ENCODE measurements at regions not wholly inside any gene's neighbourhood (a gene's known extent, or its start where the extent isn't known, plus 50 kb on each side); places are given as distances from the start of the nearest gene placed in this dataset.
"Not testable (repeated sequence)": the region's sequence is repeated elsewhere in the genome, so short reads cannot be mapped to it uniquely, and the experiment has no call there.

DNA sequence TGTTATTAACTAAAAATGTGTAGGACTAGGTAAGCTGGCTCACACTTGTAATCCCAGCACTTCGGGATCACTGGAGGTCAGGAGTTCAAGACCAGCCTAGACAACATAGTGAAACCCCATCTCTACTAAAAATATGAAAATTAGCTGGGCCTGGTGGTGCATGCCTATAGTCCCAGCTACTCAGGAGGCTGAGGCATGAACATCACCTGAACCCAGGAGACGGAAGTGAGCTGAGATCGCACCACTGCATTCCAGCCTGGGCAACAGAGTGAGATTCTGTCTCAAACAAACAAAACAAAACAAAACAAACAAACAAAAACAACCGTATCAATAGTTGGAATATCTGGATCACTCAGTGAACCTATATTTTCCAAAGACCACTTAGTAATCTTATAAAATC is 4759.1 kb upstream of the OR11H1 start:
- H3K27ac Mint-ChIP-seq, H3K27me3 Mint-ChIP-seq, H3K36me3 Mint-ChIP-seq, H3K4me1 Mint-ChIP-seq, H3K4me3 Mint-ChIP-seq: not testable (repeated sequence)
- peaks cover 31% of the 10 kb centered on the region for H3K9me3 Mint-ChIP-seq

DNA sequence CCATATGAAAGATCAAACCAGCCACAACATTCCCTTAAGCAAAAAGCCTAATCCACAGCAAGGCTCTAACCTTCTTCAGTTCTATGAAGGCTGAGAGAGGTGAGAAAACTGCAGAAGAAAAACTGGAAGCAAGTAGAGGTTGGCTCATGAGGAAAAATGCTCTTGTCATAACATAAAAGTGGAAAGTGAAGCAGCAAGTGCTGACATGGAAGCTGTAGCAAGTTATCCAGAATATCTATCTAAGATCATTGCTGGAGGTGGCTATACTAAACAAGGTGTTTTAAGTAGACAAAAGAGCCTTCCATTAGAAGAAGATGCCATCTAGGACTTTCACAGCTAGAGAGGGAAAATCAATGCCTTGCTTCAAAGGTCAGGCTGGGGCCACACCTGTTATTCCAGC is 4756.2 kb upstream of the OR11H1 start:
- peaks cover 22% of the 10 kb centered on the region for H3K9me3 Mint-ChIP-seq
- not testable (repeated sequence) for H3K4me1 Mint-ChIP-seq

DNA sequence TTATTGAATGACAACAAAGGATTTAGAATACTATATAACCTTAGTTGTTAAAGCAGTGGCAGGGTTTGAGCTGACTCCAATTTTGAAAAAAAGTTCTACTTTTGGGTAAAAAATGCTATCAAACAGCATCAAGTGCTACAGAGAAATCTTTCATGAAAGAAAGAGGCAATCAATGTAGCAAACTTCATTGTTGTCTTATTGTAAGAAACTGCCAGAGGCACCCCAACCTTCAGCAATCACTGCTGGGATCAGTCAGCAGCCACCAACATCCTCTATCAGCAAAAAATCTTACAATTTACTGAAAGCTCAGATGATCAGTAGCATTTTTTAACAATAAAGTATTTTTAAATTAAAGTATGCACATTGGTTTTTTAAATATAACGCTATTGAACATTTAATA is 4754.7 kb upstream of the OR11H1 start:
- not testable (repeated sequence) for H3K4me1 Mint-ChIP-seq, H3K36me3 Mint-ChIP-seq, H3K4me3 Mint-ChIP-seq, H3K27me3 Mint-ChIP-seq, H3K27ac Mint-ChIP-seq
- H3K9me3 Mint-ChIP-seq: peaks cover 16% of the 10 kb centered on the region

More for the DNA sequence above, 4756.2 kb upstream of the OR11H1 start:
- not testable (repeated sequence) for H3K36me3 Mint-ChIP-seq, H3K27me3 Mint-ChIP-seq, H3K27ac Mint-ChIP-seq, H3K4me3 Mint-ChIP-seq

DNA sequence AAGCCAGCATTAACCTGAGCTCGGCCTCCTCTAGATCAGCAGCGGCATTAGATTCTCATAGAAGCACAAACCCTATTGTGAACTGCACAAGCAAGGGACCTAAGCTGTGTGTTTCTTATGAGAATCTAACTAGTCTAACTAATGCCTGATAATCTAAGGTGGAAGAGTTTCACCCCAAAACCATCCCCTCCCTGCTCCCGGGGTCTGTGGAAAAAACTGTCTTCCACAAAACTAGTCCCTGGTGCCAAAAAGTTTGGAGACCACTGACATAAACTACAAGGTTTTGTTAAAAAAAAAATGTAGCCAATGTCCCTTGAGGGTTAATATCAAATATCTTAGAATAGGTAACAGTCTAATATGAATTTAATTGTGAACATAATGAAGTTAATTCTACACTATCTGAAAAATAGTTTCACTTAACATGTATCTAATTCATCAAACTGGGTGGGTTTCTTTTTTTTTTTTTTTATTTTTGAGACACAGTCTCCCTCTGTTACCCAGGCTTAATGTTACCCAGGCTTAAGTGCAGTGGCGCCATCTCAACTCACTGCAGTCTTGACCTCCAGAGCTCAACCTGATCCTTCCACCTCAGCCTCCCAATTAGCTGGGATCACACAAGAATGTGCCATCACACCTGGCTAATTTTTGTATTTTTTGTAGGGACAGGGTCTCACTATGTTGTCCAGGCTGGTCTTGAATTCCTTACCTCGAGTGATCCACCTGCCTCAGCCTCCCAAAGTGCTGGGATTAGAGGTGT is 4752.2 kb upstream of the OR11H1 start:
- not testable (repeated sequence) for H3K36me3 Mint-ChIP-seq, H3K4me1 Mint-ChIP-seq, H3K27ac Mint-ChIP-seq, H3K4me3 Mint-ChIP-seq, H3K27me3 Mint-ChIP-seq
- H3K9me3 Mint-ChIP-seq: peaks cover 23% of the 10 kb centered on the region

DNA sequence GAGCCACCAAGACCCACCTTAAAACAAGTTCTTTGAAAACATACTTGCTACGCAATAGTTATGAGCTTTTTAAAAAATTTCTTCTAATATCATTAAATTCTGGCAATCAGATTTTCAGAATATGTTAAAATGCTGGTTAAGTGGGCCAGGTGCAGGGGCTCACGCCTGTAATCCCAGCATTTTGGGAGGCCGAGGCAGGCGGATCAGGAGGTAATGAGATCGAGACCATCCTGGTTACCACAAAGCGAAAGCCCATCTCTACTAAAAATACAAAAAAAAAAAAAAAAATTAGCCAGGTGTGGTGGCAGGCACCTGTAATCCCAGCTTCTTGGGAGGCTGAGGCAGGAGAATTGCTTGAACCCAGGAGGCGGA is 4751.6 kb upstream of the OR11H1 start:
- H3K27me3 Mint-ChIP-seq, H3K4me1 Mint-ChIP-seq, H3K27ac Mint-ChIP-seq, H3K36me3 Mint-ChIP-seq, H3K4me3 Mint-ChIP-seq: not testable (repeated sequence)
- H3K9me3 Mint-ChIP-seq: peaks cover 23% of the 10 kb centered on the region

DNA sequence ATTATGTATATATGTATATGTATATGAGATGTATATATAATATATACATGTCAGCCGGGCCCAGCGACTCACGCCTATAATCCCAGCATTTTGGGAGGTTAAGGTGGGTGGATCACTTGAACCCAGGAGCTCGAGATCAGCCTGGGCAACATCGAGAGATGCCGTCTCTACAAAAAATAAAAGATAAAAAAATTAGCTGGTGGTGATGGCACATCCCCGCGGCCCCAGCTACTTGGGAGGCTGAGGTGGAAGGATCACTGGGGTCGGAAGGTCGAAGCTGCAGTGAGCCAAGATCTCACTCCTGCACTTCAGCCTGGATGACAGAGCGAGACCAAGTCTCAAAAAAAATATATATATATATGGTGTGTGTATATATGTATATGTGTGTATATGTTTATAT is 4750.3 kb upstream of the OR11H1 start:
- not testable (repeated sequence) for H3K4me1 Mint-ChIP-seq, H3K27me3 Mint-ChIP-seq, H3K36me3 Mint-ChIP-seq, H3K27ac Mint-ChIP-seq, H3K4me3 Mint-ChIP-seq
- peaks cover 23% of the 10 kb centered on the region for H3K9me3 Mint-ChIP-seq

DNA sequence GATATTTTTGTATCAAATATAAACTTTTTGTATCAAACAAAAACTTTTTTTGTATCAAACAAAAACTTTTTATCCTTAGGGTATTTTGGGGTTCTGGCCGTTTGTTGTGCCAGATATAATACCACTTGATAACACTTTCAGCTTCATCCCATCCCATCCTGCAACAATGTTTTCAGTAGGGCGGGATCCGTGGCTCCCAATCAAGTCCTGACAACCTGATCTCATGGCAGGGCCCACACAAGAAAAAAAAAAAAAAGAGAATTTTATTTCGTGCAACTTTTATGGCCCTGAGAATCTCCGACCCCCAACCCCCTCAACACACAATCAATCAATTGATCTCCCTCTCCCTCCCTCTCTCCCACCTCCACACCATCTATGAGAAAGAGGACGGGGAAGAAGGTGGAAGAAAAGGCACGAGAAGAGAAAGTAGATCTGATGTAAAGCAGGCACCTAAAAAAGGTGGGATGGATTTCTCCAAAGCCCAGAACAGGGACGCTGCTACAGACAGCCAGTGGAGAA is 4749.6 kb upstream of the OR11H1 start:
- no peaks in the 10 kb centered on the region for H3K36me3 Mint-ChIP-seq
- no peak overlapping the region for H3K27ac Mint-ChIP-seq
- H3K9me3 Mint-ChIP-seq: peaks cover 28% of the 10 kb centered on the region
- no peaks in the 10 kb centered on the region for H3K4me1 Mint-ChIP-seq
- no peaks in the 10 kb centered on the region for H3K27me3 Mint-ChIP-seq
- no peak overlapping the region for H3K4me3 Mint-ChIP-seq

DNA sequence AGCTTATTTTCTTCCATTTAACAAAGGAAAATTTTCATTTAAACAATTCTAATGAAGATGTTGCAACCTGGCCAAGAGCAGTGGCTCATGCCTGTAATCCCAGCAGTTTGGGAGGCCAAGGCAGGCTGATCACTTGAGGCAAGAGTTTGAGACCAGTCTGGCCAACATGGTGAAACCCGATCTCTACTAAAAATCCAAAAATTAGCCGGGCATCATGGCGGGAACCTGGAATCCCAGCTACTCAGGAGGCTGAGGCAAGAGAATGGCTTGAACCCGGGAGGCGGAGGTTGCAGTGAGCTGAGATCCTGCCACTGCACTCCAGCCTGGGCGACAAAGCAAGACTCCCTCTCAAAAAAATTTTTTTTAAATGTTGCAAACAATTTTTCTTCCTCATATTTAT is 4748.8 kb upstream of the OR11H1 start:
- not testable (repeated sequence) for H3K4me3 Mint-ChIP-seq, H3K27ac Mint-ChIP-seq, H3K36me3 Mint-ChIP-seq, H3K4me1 Mint-ChIP-seq, H3K27me3 Mint-ChIP-seq
- H3K9me3 Mint-ChIP-seq: peaks cover 24% of the 10 kb centered on the region

DNA sequence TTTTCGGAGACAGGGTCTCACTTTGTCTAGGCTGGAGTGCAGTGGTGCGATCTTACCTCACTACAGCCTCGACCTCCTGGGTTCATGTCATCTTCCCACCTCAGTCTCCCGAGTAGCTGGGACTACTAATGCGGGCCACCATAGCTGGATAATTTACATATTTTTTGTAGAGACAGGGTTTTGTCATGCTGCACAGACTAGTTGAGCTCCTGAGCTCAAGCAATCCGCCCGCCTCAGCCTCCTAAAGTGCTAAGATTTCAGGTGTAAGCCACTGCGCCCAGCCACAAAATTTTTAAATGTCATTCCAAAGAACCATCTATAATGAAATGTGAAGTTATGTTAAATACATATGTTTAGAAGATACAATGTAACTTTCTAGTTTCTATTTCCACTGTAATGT is 4747.7 kb upstream of the OR11H1 start:
- Mint-ChIP-seq H3K27ac (no peak overlapping the region), H3K4me1 (no peaks in the 10 kb centered on the region), H3K9me3 (peaks cover 22% of the 10 kb centered on the region), H3K4me3 (no peak overlapping the region), H3K27me3 (no peaks in the 10 kb centered on the region), H3K36me3 (no peaks in the 10 kb centered on the region)

DNA sequence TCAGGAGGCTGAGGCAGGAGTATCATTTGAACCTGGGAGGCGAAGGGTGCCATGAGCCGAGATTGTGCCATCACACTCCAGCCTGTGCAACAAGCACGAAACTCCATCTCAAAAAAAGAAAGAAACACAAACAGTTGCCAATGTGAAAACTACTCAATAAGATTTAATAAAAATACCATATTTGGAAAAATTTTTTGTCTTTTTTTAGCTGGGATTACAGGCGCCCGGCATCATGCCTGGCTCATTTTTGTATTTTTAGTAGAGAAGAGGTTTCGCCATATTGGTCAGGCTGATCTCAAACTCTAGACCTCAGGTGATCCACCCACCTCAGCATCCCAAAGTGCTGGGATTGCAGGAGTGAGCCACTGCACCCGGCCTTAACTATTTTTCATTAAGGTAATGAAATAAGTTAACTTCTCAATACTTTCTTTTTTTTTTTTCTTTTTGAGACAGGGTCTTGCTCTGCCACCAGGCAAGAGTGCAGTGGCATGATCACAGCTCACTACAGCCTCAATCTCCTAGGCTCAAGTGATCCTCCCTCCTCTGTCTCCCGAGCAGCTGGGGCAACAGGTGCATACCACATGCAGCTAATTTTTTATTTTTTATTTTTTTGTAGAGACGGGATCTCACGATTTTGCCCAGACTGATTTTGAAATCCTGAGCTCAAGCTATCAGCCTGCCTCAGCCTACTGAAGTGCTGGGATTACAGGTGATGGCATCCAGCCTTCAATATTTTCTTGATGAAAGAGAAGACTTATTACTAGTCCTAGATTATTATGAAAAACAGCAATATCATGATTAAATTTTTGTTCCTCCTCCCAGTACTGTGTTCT is 4746.2 kb upstream of the OR11H1 start:
- H3K4me3 Mint-ChIP-seq: no peak overlapping the region
- H3K27me3 Mint-ChIP-seq: no peaks in the 10 kb centered on the region
- no peak overlapping the region for H3K27ac Mint-ChIP-seq
- no peaks in the 10 kb centered on the region for H3K4me1 Mint-ChIP-seq
- H3K36me3 Mint-ChIP-seq: no peaks in the 10 kb centered on the region
- peaks cover 22% of the 10 kb centered on the region for H3K9me3 Mint-ChIP-seq

Data from activated naive CD4-positive, alpha-beta T cell treated with anti-CD3 and anti-CD28 coated beads, Interleukin-2, amount 50 U/mL, for 24 hours (primary cell).